ENCODE measurements at regions not wholly inside any gene's neighbourhood (a gene's known extent, or its start where the extent isn't known, plus 50 kb on each side); places are given as distances from the start of the nearest gene placed in this dataset.

- no peak for DNase-seq (ENCODE audit: low read depth)
Observed at GRCh38 chr12:60995256-60995825, 1264.9 kb upstream of the USP15 start.

DNA sequence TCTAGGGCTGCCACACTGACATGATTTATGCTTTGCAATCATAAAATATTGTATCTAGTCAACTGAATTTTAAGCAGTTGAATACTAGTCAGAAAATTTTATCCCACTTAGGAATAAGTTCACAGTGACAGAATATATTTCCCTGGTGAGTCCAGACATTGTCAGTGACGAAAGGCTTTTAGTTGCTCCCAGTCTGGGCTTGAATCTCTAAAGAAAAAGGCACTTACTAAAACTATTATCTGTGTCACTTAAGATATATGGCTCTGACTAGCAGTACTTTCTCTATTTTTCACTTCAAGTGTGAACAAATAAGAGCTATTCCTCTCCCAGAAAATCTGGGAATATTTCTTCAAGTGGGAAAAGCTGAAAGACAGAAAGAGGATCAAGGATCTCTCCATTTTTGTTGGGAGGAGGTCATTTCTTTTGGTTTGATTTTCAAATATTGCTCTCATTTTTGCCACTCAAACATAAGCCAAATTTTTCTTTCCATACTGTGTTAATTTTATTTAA, 1262.3 kb upstream of the USP15 start:
- no peak for DNase-seq (ENCODE audit: low read depth)

GRCh38 chr12:61009192-61009591, 1251.0 kb upstream of the USP15 start:
- DNase-seq (ENCODE audit: low read depth), result no peak

DNA sequence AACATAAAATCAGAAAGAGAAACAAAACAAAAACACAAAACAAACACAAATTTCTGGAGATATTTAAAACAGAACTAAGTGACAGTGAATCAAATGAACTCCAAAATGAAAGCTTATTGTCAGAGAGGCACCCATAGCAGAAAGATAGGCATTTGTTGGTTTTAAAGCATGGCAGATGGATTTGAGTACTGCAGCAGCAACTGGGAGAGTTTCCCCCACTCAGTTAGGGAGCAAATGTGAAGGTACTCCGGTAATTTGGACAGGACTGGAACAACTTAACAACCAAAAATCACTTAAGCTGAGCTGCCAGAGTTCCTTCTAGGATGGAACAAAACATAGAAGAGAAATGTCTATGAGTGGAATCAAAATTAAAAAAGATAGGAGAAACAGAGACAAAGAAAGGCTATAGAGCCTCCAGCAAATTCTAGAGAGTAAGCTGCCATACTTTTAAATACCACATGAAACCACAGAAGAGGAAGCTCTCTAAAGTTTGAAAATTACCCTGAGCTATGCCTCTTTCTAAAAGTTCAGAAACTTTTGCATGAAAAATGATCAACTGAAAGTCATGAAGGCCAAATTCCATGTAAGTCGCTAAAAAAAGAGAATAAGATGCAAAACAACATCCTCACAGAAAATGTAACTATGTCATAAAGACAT, 1248.3 kb upstream of the USP15 start:
- no peak for DNase-seq (ENCODE audit: low read depth)

DNA sequence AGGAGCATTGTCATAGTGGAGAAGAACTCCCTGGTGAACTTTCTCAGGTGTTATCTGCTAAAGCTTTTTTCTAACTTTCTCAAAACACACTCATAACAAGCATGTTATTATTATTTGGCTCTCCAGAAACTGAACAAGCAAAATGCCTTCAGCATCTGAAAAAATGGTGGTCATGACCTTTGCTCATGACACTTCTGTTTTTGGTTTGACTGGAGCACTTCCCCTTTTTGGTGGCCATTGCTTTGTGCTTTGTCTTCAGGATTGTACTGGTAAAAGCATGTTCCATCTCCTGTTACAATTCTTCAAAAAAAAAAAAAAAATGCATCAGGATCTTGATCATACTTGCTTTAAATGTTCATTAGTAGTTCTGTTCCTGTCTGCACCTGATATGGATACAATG, 1241.6 kb upstream of the USP15 start:
- no peak for DNase-seq (ENCODE audit: low read depth)

- no peak for DNase-seq (ENCODE audit: low read depth)
Observed at GRCh38 chr12:61023231-61023630, 1237.0 kb upstream of the USP15 start.

DNA sequence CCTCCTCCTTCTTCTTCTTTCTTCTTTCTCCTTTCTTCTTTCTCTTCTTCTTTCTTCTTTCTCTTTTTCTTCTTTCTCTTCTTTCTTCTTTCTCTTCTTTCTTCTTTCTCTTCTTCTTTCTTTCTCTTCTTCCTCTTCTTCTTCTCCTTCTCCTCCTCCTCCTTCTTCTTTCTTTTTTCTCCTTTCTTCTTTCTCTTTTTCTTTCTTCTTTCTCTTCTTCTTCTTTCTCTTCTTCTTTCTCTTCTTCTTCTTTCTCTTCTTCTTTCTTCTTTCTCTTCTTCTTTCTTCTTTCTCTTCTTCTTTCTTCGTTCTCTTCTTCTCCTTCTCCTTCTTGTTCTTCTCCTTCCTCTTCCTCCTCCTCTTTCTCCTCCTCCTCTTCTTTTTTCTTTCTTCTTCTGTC, 1230.7 kb upstream of the USP15 start:
- no peak for DNase-seq (ENCODE audit: low read depth)

- no peak for DNase-seq (ENCODE audit: low read depth)
Observed at GRCh38 chr12:61037792-61038191, 1222.4 kb upstream of the USP15 start.

DNA sequence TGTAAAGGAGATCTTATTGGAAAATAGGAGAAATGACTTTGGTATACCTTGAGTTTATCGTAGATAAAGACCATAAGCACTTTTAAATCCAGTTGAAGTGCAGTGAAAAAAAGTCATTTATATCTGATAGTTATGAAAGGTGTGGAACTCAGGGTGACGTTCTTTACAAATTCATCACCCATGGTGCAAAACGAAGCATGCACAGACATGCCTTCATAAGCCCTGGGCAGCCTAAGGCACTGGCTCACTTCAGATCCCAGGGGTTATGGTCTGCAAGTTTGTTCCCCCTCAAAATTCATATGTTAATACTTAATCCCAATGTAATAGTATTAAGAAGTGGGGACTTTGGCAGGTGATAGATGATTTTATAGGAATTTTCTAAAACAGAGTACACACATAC, 1216.4 kb upstream of the USP15 start:
- DNase-seq (ENCODE audit: low read depth), result no peak

GRCh38 chr12:61044766-61045165, 1215.4 kb upstream of the USP15 start:
- DNase-seq (ENCODE audit: low read depth), result no peak

- no peak for DNase-seq (ENCODE audit: low read depth)
Observed at GRCh38 chr12:61070640-61071414, 1189.4 kb upstream of the USP15 start.

DNA sequence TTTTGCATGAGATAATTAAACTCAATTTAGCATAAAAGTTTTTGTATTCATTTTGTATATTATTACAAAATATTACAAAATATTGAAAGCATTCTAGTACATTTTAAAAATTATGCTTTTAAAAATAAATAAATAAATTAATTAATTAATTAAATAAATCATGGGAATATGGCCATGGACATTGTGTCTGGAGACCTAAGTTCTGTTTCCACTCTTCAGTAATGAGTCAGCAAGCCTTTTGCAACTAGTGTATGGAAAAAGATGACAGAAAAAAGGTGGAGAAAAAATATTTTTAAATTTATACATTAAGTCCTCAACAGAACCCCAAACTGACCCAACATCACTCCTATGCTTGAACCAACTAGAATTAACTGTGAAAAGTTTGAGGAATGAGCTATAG, 1187.5 kb upstream of the USP15 start:
- DNase-seq (ENCODE audit: low read depth), result no peak

GRCh38 chr12:61095111-61095510, 1165.1 kb upstream of the USP15 start:
- DNase-seq (ENCODE audit: low read depth), result no peak

DNA sequence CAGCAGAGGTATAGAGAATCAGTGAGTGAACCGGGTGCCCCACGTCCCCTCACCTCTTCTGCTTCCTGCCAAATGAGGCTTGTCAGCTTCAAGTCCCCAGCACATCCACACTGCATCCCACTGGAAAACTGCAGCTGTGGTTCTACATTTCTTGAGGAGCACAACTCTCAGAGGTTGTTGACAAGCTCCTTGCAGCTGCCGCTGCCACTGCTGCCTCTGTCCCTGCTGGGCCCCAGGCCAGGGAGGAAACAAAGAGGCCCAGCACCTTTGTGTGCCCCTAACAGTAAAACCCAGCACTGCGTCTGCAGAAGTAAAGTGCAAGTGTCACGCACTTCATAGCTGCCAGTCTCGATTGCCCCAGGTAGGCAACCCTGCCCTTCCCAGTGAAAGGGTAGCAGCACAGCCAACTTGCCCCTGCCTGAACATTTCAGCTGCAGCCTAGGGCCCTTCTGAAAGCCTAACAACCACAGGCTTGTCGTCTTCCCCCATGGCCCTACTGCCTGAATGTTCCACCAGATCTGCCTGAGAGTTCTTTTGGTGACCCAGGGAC, 1162.1 kb upstream of the USP15 start:
- DNase-seq (ENCODE audit: low read depth), result peak; percentile 5

GRCh38 chr12:61107118-61107517, 1153.1 kb upstream of the USP15 start:
- no peak for DNase-seq (ENCODE audit: low read depth)

- no peak for DNase-seq (ENCODE audit: low read depth)
Observed at GRCh38 chr12:61111218-61111617, 1149.0 kb upstream of the USP15 start.

DNA sequence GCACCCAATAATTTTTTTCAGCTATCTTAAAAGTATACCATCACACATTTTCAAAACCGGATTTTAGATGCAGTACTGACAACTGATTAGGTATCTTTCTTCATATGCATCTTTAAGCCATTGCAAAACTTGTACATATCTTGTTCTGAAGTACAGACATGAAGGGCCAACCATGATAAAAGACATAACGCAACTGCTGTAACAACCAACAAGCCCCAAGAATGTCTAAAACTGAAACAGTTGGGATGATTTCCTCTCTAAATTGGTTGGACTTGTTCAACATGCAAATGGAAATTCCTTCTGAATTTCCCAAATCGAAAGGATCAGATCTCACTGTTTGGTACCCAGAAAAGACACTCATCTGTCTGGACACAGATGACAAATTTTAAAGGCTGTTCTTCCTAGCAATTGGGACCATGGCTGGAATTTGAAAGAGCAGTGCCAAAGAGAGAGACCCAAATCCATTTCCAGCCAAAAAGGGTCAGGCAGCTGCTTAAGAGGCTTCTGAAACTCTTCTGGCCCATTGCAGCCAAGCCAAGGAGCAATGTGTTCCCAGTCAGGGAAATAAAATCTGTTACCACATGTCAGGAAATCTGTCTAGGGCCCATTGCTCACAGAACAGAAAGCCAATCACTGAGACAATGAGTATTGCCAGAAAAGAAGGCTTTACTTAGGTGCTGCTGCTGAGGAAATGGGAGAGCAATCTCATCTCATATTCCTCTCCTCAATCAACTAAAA, 1122.4 kb upstream of the USP15 start:
- DNase-seq (ENCODE audit: low read depth), result no peak

DNA sequence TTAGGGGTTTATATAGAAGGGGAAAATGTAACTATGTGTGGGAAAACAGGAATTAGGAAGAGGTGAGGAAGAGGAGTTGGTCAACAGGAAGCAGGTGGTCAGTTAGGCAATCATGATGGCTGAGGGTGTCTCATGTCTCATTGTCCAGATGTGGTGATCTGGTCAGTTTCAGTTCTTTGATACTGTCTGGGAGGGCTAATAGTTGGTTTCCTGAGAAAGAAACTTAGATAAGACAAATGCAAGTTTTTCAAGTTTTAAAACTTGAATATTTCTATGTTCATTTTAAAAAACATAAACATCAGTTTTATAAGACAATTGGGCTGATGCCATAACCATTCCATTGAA, 1121.8 kb upstream of the USP15 start:
- DNase-seq (ENCODE audit: low read depth), result no peak

GRCh38 chr12:61161961-61162360, 1098.2 kb upstream of the USP15 start:
- DNase-seq (ENCODE audit: low read depth), result no peak

DNA sequence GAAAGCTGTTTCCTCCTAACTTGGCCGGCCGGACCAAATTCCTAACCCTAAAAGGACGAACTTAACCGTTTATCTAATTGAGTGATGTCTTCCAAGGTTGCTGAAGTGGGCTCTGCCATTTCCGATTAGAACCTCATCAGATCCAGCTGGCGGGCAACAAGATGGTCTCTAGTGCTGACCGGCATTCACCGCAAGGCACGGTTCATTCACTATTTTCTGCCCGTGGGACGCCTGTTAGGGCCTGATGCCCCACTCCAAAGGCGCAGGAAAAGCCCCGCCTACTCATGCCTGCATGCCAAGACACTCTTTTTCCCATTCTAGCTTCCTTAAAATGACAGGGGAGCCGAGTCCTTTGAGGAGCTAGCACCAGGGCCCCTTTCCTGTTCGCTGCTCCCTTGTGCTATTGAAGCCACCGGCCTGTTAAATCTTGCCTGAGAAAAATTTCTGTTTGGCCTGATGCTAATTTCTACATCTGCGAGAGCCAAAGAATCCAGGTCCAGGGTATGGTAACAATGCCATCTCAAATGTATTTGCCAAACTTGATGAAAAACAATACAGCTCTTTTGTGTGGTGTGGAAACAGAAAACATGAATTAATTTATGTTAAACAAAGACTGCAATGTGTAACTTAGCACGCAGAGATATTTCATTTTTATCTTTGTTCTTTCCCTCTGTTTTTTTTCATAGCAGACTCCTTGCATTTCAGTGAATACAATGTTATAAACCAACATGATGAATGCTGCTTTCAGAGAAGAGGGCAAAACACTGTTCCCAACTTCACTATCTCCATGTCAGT, 1071.2 kb upstream of the USP15 start:
- no peak for DNase-seq (ENCODE audit: low read depth)

DNA sequence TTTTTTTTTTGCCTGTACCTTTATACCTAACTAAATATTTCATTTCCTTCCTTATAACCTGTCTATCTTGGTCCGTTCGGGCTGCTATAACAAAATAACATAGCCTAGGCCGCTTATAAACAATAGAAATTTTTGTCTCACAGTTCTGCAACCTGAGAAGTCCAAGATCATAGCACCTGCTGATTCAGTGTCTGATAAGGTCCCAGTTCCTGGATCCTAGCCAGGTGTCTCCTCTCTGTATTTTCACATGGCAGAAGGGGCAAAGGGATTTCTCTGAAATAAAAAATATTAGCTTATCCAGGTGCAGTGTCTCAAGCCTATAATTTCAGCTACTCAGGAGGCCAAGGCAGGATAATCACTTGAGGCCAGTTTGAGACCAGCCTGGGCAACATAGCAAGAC, 1046.6 kb upstream of the USP15 start:
- no peak for DNase-seq (ENCODE audit: low read depth)

Data from myocyte (in vitro differentiated cells).